Central memory CD8-positive, alpha-beta T cell (primary cell): ENCODE measurements at regions not wholly inside any gene's neighbourhood (a gene's known extent, or its start where the extent isn't known, plus 50 kb on each side); places are given as distances from the start of the nearest gene placed in this dataset.

Source experiments
- ATAC-seq: fragments of 150-1000 bp; cut with Tn5 transposase; replicated peaks from 2 replicates; pipeline ENCODE4 v1.10.0; 2022; ENCODE audit warnings: mild to moderate bottlenecking, moderate FRiP score, moderate number of reproducible peaks; ENCODE audit not compliant: poor library complexity, severe bottlenecking; ENCODE audit errors: extremely low read depth
- DNase-seq, 2 donors: peaks; one replicate each; pipeline ENCODE4 v3.0.0; 2021; ENCODE audit warnings: low spot score in 2 of 2
- H3K27ac Mint-ChIP-seq: one replicate; pipeline ENCODE4 v1.8.0; 2022; ENCODE audit warnings: low read depth, mild to moderate bottlenecking, moderate library complexity, mixed read lengths
- H3K27me3 Mint-ChIP-seq: one replicate; pipeline ENCODE4 v1.8.0; 2022; ENCODE audit warnings: mixed read lengths
- H3K36me3 Mint-ChIP-seq: one replicate; pipeline ENCODE4 v1.8.0; 2022; ENCODE audit warnings: mild to moderate bottlenecking, moderate library complexity, mixed read lengths; ENCODE audit not compliant: insufficient read depth
- H3K4me1 Mint-ChIP-seq: one replicate; pipeline ENCODE4 v1.8.0; 2022; ENCODE audit warnings: mixed read lengths
- H3K4me3 Mint-ChIP-seq: one replicate; pipeline ENCODE4 v1.8.0; 2022; ENCODE audit warnings: mild to moderate bottlenecking, moderate library complexity, mixed read lengths
- H3K9me3 Mint-ChIP-seq: one replicate; pipeline ENCODE4 v1.8.0; 2022; ENCODE audit warnings: mixed read lengths

GRCh38 chr5:175374166-175374875, 69.7 kb downstream of the DRD1 start:
- Mint-ChIP-seq H3K4me3 (no peak overlapping the region), H3K27ac (no peak overlapping the region), H3K36me3 (peaks cover 2% of the 10 kb centered on the region), H3K27me3 (peaks cover 72% of the 10 kb centered on the region), H3K4me1 (no peaks in the 10 kb centered on the region), H3K9me3 (peaks cover 4% of the 10 kb centered on the region)
- no peak for ATAC-seq
- no peak for DNase-seq

DNA sequence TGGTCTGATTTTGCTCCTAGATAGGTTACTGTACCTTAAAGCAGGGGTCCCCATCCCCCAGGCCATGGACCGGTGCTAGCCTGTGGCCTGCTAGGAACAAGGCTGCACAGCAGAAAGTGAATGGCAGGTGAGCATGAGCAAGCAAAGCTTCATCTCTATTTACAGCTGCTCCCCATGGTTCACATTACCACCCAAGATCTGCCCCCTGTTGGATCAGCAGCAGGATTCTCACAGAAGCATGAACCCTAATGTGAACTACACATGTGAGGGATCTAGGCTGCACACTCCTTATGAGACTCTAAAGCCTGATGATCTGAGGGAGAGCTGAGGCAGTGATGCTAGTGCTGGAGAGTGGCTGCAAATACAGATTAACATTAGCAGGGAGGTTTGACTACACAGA, 78.1 kb downstream of the DRD1 start:
- no peaks in the 10 kb centered on the region for H3K9me3 Mint-ChIP-seq
- H3K27me3 Mint-ChIP-seq = peaks cover 90% of the 10 kb centered on the region
- H3K27ac Mint-ChIP-seq = no peak overlapping the region
- H3K36me3 Mint-ChIP-seq = no peaks in the 10 kb centered on the region
- H3K4me1 Mint-ChIP-seq = no peaks in the 10 kb centered on the region
- no peak overlapping the region for H3K4me3 Mint-ChIP-seq
- DNase-seq = no peak
- no peak for ATAC-seq

GRCh38 chr5:175363300-175363699, 80.7 kb downstream of the DRD1 start:
- no peak overlapping the region for H3K4me3 Mint-ChIP-seq
- no peak for DNase-seq
- no peak overlapping the region for H3K27ac Mint-ChIP-seq
- no peak for ATAC-seq
- H3K27me3 Mint-ChIP-seq = peaks cover 76% of the 10 kb centered on the region
- H3K9me3 Mint-ChIP-seq = no peaks in the 10 kb centered on the region
- H3K36me3 Mint-ChIP-seq = peaks cover 3% of the 10 kb centered on the region
- H3K4me1 Mint-ChIP-seq = no peaks in the 10 kb centered on the region

GRCh38 chr5:175357995-175358394, 86.0 kb downstream of the DRD1 start:
- peaks cover 3% of the 10 kb centered on the region for H3K36me3 Mint-ChIP-seq
- H3K4me1 Mint-ChIP-seq = no peaks in the 10 kb centered on the region
- DNase-seq (no peak), ATAC-seq (no peak)
- peaks cover 53% of the 10 kb centered on the region for H3K27me3 Mint-ChIP-seq
- H3K4me3 Mint-ChIP-seq = no peak overlapping the region
- H3K9me3 Mint-ChIP-seq = no peaks in the 10 kb centered on the region
- no peak overlapping the region for H3K27ac Mint-ChIP-seq

DNA sequence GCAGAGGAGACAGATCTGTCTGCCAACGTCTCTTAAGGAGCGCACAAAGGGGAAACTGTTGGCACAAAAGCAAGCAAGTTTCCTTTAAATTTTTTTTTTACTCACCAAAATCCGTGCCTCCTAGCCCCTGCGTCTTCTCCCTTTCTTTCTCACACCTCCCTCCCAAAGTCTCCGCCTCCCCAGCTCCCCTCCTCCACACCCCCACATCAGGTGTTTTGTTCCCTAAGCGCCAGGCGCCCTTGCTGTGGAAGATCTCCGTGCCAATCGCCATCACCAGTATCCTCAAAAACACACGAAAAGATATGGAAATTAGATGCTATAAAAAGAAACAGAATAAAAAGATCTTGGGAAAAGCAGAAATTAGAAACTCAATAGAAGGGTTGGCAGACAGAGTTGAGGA, 87.6 kb downstream of the DRD1 start:
- no peaks in the 10 kb centered on the region for H3K4me1 Mint-ChIP-seq
- H3K4me3 Mint-ChIP-seq = no peak overlapping the region
- H3K27me3 Mint-ChIP-seq = peaks cover 53% of the 10 kb centered on the region
- H3K9me3 Mint-ChIP-seq = no peaks in the 10 kb centered on the region
- ATAC-seq = no peak
- DNase-seq = no peak
- no peak overlapping the region for H3K27ac Mint-ChIP-seq
- peaks cover 4% of the 10 kb centered on the region for H3K36me3 Mint-ChIP-seq

DNA sequence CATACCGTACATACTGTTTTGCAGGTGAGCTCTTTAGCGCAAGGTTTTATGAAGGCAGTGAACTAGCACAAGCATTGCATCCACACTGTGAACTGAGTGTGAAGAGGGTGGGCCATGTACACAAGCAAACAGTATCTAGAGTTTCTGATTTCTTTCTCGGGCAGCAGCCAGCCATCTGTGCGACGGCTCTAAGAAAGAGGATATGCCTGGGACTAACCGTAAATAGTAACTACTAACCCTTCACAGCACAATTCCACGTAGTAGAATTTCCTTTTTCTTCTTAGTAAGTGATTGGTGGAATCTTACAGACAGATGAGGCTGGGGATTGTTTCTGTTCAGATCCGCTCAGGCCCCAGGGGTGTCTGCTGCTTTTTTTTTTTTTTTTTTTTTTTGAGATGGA, 89.0 kb downstream of the DRD1 start:
- no peak overlapping the region for H3K27ac Mint-ChIP-seq
- no peak for ATAC-seq
- no peaks in the 10 kb centered on the region for H3K4me1 Mint-ChIP-seq
- H3K36me3 Mint-ChIP-seq = peaks cover 4% of the 10 kb centered on the region
- DNase-seq = no peak
- H3K27me3 Mint-ChIP-seq = peaks cover 54% of the 10 kb centered on the region
- H3K9me3 Mint-ChIP-seq = no peaks in the 10 kb centered on the region
- H3K4me3 Mint-ChIP-seq = no peak overlapping the region

DNA sequence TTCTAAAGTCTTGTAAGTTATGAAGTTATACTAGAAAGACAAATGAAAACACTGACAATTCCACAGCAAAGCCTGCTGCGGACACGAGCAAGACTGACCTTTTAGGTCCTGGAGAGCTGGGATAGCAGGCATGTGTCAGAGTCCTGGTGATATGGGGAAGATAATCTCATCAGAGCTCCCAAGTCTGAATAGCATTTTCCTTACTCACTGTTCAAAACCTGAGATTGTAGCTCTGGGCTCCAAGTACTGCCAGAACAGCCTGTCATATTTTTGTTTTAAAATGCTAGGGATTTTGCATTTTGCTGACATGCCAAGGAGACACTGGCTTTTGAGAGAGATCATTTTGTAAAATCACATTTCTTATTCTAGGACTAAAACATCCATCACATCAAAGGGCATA, 90.1 kb downstream of the DRD1 start:
- no peak overlapping the region for H3K27ac Mint-ChIP-seq
- peaks cover 4% of the 10 kb centered on the region for H3K36me3 Mint-ChIP-seq
- H3K27me3 Mint-ChIP-seq = peaks cover 64% of the 10 kb centered on the region
- ATAC-seq (no peak), DNase-seq (no peak)
- no peaks in the 10 kb centered on the region for H3K4me1 Mint-ChIP-seq
- no peaks in the 10 kb centered on the region for H3K9me3 Mint-ChIP-seq
- no peak overlapping the region for H3K4me3 Mint-ChIP-seq

GRCh38 chr5:175351897-175352590, 91.9 kb downstream of the DRD1 start:
- no peaks in the 10 kb centered on the region for H3K4me1 Mint-ChIP-seq
- no peak overlapping the region for H3K27ac Mint-ChIP-seq
- H3K27me3 Mint-ChIP-seq = peaks cover 69% of the 10 kb centered on the region
- H3K9me3 Mint-ChIP-seq = no peaks in the 10 kb centered on the region
- no peak for ATAC-seq
- H3K36me3 Mint-ChIP-seq = peaks cover 1% of the 10 kb centered on the region
- no peak overlapping the region for H3K4me3 Mint-ChIP-seq
- no peak for DNase-seq

- Mint-ChIP-seq H3K9me3 (no peaks in the 10 kb centered on the region), H3K27me3 (peaks cover 62% of the 10 kb centered on the region), H3K27ac (no peak overlapping the region), H3K4me3 (no peak overlapping the region), H3K36me3 (peaks cover 1% of the 10 kb centered on the region), H3K4me1 (no peaks in the 10 kb centered on the region)
- DNase-seq = no peak
- ATAC-seq = no peak
Measured at GRCh38 chr5:175351126-175351525, 92.9 kb downstream of the DRD1 start.

- no peak overlapping the region for H3K27ac Mint-ChIP-seq
- peaks cover 1% of the 10 kb centered on the region for H3K36me3 Mint-ChIP-seq
- H3K4me3 Mint-ChIP-seq = no peak overlapping the region
- no peaks in the 10 kb centered on the region for H3K4me1 Mint-ChIP-seq
- no peaks in the 10 kb centered on the region for H3K9me3 Mint-ChIP-seq
- DNase-seq (no peak), ATAC-seq (no peak)
- H3K27me3 Mint-ChIP-seq = peaks cover 74% of the 10 kb centered on the region
Measured at GRCh38 chr5:175347931-175348330, 96.1 kb downstream of the DRD1 start.

- peaks cover 65% of the 10 kb centered on the region for H3K27me3 Mint-ChIP-seq
- H3K27ac Mint-ChIP-seq = no peak overlapping the region
- no peaks in the 10 kb centered on the region for H3K9me3 Mint-ChIP-seq
- H3K4me1 Mint-ChIP-seq = no peaks in the 10 kb centered on the region
- no peak overlapping the region for H3K4me3 Mint-ChIP-seq
- ATAC-seq (no peak), DNase-seq (no peak)
- H3K36me3 Mint-ChIP-seq = peaks cover 1% of the 10 kb centered on the region
Measured at GRCh38 chr5:175347027-175347426, 97.0 kb downstream of the DRD1 start.

- H3K9me3 Mint-ChIP-seq = no peaks in the 10 kb centered on the region
- no peaks in the 10 kb centered on the region for H3K4me1 Mint-ChIP-seq
- H3K4me3 Mint-ChIP-seq = no peak overlapping the region
- no peak overlapping the region for H3K27ac Mint-ChIP-seq
- ATAC-seq (no peak), DNase-seq (no peak)
- H3K36me3 Mint-ChIP-seq = no peaks in the 10 kb centered on the region
- H3K27me3 Mint-ChIP-seq = peaks cover 40% of the 10 kb centered on the region
Measured at GRCh38 chr5:175344331-175345195, 99.4 kb downstream of the DRD1 start.
